Dermis microvascular lymphatic vessel endothelial cell (primary cell): ENCODE measurements at regions not wholly inside any gene's neighbourhood (a gene's known extent, or its start where the extent isn't known, plus 50 kb on each side); places are given as distances from the start of the nearest gene placed in this dataset.
A peak's percentile ranks its signal among the peaks of the same experiment; 100 is the strongest.

Source experiments
- DNase-seq, 2 donors: peaks; one replicate each; pipeline versions ENCODE4 v3.0.0 to v3.0.0-alpha.2; 2010; ENCODE audit warnings: low read depth in 2 of 2

DNA sequence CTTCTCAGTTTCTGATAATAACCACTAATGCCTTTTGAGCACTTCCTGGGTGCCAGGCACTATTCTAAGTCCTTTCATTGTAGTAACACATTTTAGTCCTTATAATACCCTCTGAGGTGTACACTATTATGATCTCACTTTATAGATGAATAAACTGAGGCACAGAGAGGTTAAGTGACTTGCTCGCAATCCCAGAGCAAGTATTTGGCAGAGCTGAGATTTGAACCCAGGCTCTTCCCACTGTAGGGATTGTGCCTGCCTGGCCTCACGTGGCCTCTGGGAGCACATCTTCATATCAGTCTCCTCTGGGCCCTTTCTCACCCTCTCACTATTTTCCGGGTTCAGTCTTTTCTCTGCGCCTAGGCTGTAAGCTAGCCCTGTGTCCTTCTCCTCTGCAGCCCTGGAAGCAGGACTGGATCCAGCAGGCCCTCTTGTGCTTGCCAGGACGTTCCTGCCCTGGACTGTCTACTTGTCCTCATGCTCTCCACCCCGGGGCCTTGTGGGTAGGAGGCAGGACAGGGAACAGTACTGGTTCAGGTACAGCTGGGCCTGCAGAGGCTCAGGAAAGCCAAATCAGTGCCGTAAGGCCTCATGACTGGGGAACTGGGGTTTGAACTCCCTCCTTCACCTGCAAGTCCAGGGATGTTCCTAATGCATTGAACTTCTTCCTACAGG is 139.6 kb downstream of the VEGFA start:
- DNase-seq: no peak

DNA sequence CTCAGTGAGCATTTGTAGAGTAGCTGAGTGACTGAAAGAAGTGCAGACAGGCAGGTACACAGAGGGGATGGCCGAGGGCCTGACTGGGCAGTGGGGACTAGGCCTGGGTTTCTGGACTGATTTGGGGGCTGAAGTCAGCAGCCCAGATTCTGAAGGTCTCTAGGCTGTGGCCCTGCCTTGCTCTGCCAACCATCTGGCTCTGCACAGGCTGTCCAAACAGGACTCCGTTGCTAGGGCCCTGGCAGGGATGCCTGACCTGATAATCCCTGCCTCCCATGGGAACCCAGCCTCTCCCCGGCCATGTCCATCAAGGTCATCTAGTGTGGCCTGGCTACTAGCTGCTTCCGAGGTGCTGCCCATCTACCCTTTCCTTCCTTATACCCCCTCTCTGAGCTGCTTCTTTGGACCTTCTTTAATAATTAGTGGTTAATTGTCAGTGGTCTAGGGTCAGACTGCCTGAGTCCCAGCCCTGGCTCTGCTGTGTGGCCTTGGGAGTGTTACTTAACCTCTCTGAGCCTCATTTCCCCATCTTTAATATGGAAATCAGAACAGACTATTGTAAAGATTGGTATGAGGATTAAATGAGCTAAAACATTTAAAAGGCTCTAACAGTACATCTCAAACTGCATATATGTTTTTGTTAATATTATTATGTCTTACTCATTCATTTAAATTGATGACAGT is 137.9 kb downstream of the VEGFA start:
- DNase-seq: no peak

DNA sequence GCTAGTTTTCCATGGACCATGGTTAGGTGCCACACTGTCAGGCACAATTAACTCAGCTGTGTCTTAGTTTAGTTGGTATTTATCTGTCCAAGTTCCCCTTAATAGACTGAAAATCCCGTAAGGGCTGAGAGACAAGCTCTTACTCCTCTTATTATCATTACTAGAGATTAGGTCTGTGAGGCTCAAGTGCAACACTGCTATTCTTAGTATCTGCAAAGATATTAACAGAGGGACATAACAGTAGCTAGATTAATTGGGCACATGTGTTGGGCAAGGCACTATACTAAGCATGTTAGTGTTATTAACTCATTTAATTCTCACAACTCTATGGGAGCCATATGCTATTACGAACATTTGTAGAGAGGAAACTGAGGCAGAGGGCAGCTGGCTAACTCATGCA is 137.3 kb downstream of the VEGFA start:
- DNase-seq: no peak

DNA sequence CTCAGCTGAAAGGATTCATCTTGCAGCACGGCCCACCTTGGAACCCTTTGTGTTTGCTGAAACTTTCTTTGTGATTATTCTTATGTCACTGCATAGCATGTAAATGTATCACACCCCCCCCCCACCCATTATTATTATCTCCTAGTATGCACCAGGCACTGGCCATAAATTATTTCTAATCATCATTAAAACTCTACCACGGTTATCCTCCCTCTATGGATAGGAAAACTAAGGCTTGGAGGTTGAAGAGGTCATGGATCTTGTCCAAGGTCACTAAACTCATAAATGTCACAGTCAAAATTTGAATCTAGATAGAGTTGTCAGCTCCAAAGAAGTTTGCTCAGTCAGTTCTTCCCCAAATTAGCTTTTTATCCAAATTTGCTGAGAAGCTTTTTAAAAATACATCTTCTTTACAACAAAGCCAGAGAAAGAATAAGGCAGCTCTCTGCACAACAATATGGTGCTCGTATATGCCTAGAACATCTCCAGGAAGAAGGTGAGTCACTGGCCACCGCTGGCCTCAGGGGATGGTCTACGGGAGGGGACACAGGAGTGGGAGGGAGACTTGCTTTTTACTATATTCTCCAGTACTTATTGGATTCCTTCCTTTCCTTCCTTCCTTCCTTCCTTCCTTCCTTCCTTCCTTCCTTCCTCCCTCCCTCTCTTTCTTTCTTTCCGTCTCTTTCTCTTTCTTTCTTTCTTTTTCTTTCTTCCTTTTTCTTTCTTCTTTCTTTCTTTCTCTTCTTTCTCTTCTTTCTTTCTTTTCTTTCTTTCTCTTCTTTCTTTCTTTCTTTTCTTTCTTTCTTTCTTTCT is 134.5 kb downstream of the VEGFA start:
- DNase-seq: peak in 1 of 2 donors; percentile 9

DNA sequence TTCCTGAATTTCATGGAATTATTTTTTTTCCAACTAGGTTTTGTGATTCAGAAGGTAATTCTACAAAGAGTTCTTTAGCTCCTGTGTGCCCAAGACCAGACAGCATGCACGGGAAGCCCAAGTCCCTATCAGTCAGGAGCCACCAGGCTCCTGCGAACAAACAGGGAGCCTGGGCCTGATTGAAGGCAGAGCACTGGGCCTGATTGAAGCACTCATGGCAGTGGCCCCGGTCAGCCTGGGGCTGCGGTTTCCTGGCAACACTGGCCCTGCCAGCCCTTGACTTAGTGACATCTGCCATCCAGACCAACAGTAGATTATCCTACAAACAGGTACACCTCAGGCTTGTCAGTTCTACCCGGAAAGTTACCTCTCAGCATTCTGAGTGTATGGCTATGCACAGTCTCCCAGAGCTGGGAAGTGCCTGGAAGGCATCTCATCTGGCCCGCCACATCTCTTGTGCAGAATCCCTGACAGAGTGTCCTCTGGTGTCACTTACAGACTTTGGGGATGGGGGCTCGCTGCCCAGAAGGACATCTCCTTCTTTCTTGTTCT is 133.8 kb downstream of the VEGFA start:
- no peak for DNase-seq

DNA sequence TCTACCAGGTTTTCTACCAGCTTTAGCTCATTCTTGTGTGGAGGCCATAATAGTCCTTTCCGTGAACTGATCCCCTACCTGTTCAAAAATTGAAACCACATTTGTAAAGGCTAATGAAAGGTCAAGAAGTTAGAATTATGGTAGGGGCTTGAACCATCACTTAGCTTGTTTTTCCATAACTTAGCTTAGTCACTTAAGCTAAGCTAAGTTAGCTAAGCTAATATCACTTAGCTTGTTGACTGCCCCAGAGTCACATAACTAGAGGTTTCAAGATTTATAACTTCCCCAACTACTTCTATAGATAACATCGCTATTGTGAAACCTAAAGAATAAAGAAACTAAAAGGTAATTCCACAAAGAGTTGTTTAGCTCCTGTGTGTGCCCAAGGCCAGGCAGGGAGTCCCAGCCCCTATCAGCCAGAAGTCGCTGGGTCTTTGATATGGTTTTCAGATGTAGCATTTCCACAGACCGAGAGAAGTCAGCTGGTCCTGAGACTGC is 131.8 kb downstream of the VEGFA start:
- DNase-seq: no peak

DNA sequence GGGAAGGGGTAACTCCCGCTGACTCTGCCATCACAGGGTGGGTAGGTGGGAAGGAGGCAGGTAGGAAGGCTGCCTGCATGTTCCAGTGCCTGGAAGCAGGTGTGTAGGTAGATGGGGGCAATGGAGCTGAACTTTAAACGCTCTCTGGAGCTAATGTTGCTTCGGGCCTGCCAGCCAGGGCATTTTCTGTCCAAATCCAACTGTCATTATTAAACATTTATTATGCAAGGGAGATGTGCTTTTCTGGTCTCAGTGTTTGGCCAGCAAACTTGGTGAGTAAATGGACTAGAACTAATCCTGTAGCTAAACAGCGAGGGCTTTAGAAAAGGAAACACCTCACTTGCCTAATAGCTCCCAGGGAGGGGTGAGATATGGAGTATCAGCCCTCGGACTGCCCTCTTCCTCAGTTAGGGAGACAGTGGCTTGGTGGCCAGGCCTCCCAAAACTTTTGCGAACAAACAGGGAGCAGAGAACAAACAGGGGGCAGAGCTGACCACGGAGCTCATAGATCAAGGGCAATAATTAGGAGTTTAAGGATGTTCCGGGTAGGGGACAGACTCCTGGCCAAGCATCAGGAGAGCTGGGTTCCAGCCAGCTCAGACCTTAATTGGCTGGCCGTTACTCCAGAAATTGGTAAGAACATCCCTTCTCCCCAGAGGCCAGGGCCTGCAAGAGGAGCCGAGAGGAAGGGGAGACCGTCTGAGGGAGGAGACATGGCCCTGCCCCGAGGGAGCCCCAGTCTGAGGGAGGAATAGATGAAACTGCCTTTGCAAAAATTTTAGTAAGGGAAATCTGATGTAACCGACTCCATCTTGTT is 131.1 kb downstream of the VEGFA start:
- no peak for DNase-seq

DNA sequence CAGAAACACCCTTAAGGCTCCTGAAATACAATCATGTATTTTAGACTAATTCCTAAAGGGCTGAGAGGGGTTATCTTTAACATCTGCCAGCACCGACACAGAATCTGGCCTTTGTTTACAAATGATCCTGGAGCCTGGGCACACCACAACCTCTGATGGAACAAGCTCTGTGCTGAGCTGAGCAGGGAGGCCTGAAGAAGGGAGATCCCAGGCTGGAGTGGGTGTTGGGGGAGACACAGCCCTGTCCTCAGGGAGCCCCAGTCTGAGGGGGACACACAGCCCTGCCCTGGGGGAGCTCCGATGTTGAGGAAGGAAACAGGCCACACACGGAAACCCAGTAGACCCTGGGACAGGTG is 130.5 kb downstream of the VEGFA start:
- DNase-seq: no peak

DNA sequence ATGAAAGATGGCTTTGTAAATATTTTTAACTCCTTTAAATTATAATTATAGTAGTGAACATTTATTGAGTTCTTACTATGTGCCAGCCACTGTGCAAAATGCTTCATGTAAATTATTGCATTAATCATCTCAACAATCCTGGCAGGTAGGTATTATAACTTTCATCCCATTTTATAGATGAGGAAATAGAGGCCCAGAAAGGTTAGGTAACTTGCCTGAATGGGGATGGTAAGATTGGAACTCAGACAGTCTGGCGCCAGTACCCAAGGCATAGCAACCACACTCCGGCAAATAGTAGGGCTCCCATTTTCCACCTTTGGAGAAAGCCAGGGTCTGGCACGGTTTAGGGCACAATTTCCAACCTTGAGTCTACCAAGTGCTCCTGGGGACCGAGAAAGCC is 129.8 kb downstream of the VEGFA start:
- DNase-seq: no peak

DNA sequence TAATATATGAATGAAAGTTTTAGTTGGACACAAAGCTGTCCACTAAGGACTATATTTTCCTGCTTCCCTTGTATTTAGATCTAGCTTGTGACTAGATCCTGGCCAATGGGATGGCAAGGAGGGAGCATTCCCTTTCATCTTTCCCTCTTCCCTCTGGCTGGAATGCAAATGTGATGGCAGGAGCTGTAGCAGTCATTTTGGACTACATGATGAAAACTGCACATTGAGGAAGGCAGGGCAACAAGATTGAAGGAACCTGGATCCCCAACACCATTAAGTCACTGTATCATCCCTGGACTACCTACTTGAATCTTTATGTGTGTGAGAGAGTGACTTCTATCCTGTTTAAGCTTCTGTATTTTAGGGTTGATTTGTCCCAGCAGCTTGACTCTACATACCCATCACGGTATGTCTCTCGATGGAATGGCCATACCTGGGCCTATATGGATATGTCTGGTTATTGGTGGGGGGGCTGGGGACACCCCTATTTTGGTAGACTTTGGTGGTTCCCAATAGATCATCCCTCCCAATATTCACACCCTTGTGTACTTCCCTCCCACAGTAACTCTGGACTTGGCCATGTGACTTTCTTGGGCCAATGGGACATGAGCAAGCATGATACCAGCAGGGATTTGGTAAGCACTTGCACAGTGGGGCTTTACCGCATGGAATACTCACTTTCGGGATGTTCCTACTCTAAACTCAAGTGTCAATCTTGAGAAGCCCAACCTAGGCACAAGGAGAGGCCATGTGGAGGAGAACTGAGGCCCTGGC is 128.5 kb downstream of the VEGFA start:
- DNase-seq: no peak

DNA sequence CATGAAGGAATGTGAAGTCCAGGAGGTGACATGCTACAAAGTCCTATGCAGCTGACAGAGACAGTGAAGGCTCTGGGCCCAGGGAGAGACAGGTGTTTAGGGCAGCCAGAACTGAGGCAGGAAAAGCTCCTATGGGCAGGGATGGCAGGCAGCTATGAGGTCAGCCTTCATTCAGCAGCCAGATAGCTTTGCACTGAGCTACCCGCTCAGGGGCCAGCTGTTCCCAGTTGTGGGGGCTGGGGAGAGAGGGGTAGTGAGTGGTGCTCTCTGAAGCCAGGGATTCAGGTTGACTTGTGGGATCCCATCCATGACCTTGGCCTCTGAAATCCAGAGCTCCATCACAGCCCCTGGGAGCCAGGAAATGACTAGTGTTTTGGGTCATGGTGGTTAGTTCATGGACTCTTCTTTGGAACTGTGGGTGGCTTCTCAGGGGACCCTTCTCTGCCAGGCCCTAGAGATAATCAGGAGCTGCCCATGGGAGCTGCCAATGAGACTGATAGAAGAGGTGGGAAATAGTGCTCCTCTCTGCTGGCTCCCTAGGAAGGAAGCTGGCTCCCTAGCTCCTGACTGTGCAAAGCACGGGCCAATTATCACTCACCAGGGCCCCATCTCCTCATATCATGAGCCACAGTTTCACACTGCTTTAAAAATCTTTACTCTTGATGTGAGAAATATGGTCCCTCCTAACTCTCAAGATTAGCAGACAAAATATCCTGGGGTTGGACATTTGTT is 127.7 kb downstream of the VEGFA start:
- DNase-seq: no peak

DNA sequence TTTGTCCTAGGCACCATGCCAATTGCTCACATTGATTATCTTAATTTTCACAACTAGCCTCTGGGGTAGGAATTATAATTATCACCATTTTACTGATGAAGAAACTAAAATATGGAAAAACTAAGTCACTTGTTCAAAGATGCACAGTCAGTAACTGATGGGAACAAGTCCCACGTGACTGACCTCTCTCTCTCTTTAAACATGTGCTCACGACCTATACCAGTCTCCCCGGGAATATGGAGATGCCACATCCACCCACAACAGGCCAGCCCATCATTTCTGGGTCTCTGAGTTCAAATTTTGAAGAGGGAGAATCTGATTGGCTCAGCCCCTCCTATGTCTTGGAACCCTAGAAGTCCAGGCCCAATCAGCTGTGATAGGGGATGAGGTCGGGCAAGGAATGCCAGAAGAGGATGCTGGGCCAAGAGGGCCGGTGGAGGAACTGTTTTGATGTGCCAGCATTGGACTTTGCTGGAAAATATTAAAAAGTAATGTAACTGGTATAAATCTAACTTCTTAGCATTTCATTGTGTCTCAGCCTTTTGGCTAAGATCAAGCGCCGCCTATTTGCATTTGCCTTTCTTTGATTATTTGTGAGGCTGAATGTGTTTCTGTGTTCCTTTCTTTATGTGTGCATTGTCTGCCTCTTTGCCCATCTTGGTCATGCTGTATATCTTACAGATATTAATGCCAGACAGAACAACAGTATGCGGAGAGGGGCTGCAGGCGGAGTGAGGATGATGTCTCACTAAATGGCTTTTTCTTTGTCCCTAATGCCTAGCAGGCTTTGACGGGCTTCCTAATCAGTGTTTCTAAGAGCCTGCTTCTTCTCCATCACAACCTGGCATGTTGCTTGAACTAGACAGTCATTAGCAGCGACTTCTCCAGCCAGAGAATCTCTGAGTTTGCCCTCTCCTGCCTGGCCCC is 126.6 kb downstream of the VEGFA start:
- DNase-seq: no peak

DNA sequence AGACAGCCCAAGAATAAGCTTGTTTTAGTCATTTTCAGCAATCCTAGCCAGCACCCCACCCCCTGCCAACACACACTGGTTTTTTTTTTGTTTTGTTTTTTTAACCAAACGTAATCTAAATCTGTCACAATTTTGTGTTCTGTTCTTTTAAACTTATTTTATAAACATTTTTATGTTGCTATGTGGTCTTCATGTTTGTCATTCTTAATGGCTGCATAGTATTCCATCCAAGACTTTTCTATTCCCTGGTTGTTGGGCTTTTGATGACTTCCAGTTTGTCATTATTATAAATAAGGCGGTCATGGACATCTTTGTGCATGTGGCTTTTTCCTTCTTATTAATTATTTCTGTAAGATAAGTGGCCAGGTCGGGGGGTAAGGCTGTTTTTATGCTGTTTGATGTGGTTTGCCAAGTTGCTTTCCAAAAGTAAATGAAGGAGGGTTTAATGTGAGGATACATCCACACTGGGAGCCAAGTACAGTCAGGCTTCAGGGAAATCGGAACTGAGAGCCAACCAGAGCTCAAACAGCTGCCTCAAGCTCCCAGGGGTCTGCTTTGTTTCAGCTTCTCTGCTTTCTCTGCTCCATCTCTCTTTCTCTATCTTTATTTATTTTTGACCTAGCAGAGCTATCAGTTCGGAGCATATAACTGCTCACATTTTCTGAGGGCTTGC is 125.8 kb downstream of the VEGFA start:
- no peak for DNase-seq

DNA sequence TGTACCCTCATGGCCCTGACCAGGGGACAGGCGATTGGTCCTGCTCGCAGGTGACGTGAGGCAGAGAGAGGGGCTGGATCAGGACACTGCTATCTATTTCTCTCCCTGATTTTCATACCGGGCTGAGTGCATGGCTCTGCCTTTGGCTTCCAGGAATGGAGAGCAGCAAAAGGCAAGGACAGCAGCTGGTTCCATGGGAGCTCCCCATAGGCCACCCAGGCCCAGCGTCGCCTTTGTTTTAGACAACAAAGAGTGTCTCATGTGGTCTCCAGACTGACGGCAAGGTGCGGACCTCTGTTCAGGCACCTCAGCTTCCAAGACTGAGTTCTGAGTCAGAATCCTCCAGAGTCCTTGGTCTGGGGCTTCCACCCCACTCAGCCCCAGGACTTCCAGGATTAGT is 123.1 kb downstream of the VEGFA start:
- DNase-seq: no peak

DNA sequence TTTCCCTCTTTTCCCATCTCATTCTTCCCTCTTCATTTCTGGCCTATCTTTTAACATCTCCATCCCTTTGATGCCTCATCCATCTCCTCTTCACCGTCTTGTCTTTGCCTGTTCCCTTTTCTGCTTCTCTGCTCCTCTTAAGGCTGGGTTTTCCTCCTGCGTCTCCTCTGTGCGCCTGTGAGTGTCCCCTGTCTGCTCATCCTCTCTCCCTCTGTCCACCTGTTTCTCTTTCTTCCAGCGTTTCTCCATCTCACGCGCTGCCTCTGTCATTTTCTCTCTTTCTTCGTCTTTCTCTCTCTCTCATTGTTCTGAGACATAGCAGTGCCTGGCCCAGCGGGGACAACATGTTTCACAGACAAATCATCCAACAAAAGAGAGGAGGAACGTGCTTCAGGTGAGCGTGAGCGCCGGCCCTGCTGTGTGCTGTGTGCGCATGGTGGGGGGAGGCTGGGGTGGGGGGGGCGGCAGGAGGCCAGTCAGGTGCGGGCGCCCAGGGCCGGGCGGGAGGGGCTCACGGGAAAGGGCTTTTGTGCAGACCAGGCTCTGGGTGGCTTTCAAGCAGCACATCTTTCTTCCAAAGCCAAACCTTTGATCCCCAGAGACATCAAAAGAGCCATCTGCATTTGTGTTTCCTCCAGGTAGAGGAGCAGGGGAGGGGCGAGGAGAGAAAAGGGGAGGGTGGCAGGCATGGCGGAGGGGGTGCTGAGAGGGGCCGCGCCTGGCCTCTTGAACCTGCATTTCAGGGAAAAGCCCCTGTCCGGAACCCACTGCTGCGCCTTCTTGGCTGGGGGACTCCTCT is 121.3 kb downstream of the VEGFA start:
- DNase-seq: no peak

DNA sequence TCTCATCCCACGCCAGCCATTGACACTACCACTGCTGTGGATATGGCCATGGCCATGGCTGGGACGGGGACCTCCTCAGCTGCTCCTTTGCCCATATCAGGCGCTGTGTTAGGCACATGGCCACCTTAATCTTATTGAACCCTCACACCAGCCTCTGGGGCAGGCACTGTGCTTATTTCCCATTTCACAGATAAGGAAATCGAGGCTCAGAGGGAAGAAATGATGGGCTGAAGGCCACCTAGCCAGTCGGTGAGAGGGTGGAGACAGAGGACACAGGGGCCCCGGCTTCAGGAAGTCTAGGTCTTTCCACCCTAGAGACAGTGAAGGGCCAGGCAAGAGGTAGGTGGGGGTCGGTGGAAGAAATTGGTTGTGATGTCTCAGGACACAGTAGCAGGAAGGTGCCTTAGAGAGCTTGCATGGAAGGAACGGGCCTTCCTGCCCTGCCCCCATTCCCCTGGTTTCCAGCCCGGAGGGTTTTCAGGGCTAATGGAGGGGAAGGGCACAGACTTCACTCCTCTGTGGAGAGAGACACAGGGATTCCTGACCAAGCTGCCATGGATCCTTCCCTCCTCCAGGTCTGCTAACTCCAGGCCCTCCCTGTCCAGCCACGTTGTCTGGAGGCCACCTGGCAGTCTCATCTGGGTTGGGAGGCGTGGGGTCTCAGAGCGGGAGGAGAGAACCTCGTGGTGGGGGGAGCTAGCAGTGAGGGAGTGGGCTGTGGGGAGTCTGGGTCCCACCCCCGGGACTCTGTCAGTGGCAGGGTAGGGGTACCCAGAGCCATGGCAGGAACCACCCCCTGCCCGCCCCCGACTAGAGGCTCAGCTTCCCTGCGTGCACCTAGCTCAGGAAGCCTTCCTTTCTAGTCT is 120.4 kb downstream of the VEGFA start:
- DNase-seq: no peak
